Adrenal gland (tissue), 9 donors: ENCODE measurements at regions not wholly inside any gene's neighbourhood (a gene's known extent, or its start where the extent isn't known, plus 50 kb on each side); places are given as distances from the start of the nearest gene placed in this dataset.

ENCODE experiments used
- DNase-seq, 7 donors: peaks; one replicate each; pipeline ENCODE4 v3.0.0-alpha.2; 2019 to 2020
- H3K27ac ChIP-seq, 5 donors: fragments of 200-600 bp; sonication (generic) in 4 of 5; 1 replicate in 3 of 5; 2 replicates in 2 of 5; pipeline versions ENCODE4 v1.5.1 to v1.8.0; 2016 to 2020; ENCODE audit warnings: mild to moderate bottlenecking in 1 of 5
- H3K27me3 ChIP-seq: fragments of 200-600 bp; 2 replicates; pipeline ENCODE4 v1.8.0; 2021
- H3K36me3 ChIP-seq, 2 donors: fragments of 200-600 bp; replicated peaks in 1 of 2; 1 replicate in 1 of 2; 2 replicates in 1 of 2; pipeline versions ENCODE4 v1.5.1 to v1.8.0; 2018 to 2022
- H3K4me1 ChIP-seq, 2 donors: fragments of 200-600 bp; replicated peaks in 1 of 2; 1 replicate in 1 of 2; 2 replicates in 1 of 2; pipeline versions ENCODE4 v1.5.1 to v1.8.0; 2018 to 2021
- H3K4me3 ChIP-seq, 4 donors: fragments of 200-600 bp; sonication (generic) in 3 of 4; one replicate each; pipeline ENCODE4 v1.5.1; 2016 to 2018
- H3K9me3 ChIP-seq, 3 donors: fragments of 200-600 bp; sonication (generic) in 1 of 3; replicated peaks in 1 of 3; 1 replicate in 2 of 3; 2 replicates in 1 of 3; pipeline versions ENCODE4 v1.5.1 to v1.8.0; 2016 to 2021
- POLR2A ChIP-seq, 2 donors: fragments of 450-650 bp; IDR thresholded peaks; one replicate each; pipeline ENCODE4 v1.6.1; 2017; ENCODE audit warnings: antibody characterized with exemption in 2 of 2, mild to moderate bottlenecking in 2 of 2, moderate library complexity in 1 of 2
- WGBS, 4 donors: extraction: QIAGEN DNeasy Blood & Tissue Kit in 2 of 4; methylation state at CpG; one replicate each; pipeline versions ENCODE4 v1.1.5 to v1.1.7; 2013 to 2017; 5-methylcytosine and 5-hydroxymethylcytosine counted together
- intact Hi-C, 2 donors: fragments of 100-400 bp; cut with DNase I; formaldehyde crosslinking; loops; one replicate each; pipeline versions ENCODE4 v1.14.1 to v1.15.0; 2022 to 2023
- TF ChIP-seq, protein P1 (sequence below), 6 experiments: fragments of 450-650 bp in 4 of 6; fragments of 200-600 bp in 2 of 6; sonication (generic) in 1 of 6; IDR thresholded peaks; 1 replicate in 5 of 6; 2 replicates in 1 of 6; pipeline versions ENCODE4 v1.5.1 to v1.8.0; 2016 to 2021; ENCODE audit warnings: antibody characterized with exemption in 6 of 6, mild to moderate bottlenecking in 2 of 6, moderate library complexity in 1 of 6
- donor health status: healthy with polysubstance abuse.
- donor health status: Bipolar disorder and iron deficiency.
- donor health status: DM: yes; HTN: yes; CAD: no.
- donor health status: DM: no; HTN: no; CAD: no.
- donor health status: DM: no; HTN: no; CAD: no.

DNA sequence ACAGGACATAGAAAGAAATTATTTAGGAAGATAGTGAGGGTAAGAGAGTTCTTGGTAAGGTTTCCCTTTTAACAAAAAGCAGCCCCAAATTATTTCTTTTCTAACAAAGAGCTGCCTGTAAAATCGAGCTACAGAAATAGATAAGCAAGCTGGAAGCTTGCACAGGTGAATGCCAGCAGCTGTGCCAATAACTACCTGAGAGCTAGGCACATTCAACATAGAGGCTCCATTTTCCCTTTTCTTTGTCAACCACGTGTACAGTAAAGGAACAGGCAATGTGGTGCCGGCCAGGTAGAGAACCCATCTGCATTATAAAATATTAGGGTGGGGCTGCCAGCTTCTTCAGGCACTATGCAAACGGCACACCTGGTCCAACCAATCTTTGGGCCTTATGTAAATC, 341.6 kb upstream of the JAG1 start:
- no peaks in the 10 kb centered on the region for H3K9me3 ChIP-seq
- no peak for TF ChIP-seq POLR2A (IDR thresholded peaks at IDR 0.05)
- TF ChIP-seq, protein P1, sequence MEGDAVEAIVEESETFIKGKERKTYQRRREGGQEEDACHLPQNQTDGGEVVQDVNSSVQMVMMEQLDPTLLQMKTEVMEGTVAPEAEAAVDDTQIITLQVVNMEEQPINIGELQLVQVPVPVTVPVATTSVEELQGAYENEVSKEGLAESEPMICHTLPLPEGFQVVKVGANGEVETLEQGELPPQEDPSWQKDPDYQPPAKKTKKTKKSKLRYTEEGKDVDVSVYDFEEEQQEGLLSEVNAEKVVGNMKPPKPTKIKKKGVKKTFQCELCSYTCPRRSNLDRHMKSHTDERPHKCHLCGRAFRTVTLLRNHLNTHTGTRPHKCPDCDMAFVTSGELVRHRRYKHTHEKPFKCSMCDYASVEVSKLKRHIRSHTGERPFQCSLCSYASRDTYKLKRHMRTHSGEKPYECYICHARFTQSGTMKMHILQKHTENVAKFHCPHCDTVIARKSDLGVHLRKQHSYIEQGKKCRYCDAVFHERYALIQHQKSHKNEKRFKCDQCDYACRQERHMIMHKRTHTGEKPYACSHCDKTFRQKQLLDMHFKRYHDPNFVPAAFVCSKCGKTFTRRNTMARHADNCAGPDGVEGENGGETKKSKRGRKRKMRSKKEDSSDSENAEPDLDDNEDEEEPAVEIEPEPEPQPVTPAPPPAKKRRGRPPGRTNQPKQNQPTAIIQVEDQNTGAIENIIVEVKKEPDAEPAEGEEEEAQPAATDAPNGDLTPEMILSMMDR (IDR thresholded peaks at IDR 0.05), result no peak
- intact Hi-C loops, result no loop called here
- no peak for DNase-seq
- H3K4me1 ChIP-seq, result no peaks in the 10 kb centered on the region
- no peak overlapping the region for H3K27ac ChIP-seq
- WGBS, 4 donors, result 62 to 77% (median 66%) methylated on average over 4 of the region's 4 CpGs
- H3K36me3 ChIP-seq, result no peaks in the 10 kb centered on the region
- H3K4me3 ChIP-seq, result no peak overlapping the region
- no peaks in the 10 kb centered on the region for H3K27me3 ChIP-seq

DNA sequence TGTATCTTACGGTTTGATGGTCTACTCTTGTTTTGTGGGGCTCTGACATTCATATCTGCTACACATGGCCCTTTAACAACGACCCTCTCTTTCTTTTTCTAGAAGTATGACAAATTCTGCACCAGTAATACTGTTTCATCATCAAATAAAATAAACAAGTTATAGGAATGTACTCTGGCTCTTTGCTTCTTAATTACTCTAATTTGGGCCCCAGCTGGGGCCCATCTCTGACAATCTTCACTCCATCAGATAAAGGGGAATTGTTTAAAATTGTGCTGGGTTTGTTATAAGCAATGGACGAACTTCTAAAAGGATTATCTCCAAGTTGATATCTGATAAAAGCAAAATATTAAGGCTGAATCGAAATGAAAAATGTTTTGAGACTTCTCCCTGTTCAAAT, 343.6 kb upstream of the JAG1 start:
- intact Hi-C loops, result no loop called here

DNA sequence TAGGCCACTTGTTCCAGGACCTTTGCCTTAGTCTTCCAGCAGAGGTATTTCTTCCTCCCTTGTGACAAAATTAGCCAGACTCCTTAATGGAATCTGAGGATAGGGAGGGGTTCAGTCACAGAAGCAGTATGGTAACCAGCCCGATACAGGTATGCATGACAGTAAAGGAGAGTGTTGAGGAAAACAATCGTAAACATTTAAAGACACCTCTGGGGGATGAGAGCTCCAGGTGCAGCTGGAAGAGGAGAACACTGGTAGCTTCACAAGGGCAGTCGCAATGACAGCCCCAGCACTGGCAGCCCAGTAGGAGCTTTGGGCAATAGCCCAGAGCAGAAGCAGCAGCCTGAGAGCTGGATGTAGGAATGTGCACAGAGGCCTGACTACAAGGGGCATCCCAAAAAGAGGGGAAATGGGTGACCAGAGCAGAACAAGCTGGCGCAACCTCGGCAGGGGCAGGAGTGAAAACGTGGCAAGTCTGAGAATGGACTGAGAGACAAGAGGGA, 344.9 kb upstream of the JAG1 start:
- Histone ChIP-seq H3K4me1 (no peaks in the 10 kb centered on the region), H3K36me3 (no peaks in the 10 kb centered on the region), H3K9me3 (no peaks in the 10 kb centered on the region), H3K27ac (no peak overlapping the region), H3K27me3 (no peaks in the 10 kb centered on the region), H3K4me3 (no peak overlapping the region)
- TF ChIP-seq POLR2A (IDR thresholded peaks at IDR 0.05), result no peak
- intact Hi-C loops, result no loop called here
- WGBS, 4 donors, result 76 to 89% (median 87%) methylated on average over 6 of the region's 6 CpGs
- no peak for DNase-seq

More for the DNA sequence above, 343.6 kb upstream of the JAG1 start:
- no peaks in the 10 kb centered on the region for H3K36me3 ChIP-seq
- TF ChIP-seq, protein P1 (IDR thresholded peaks at IDR 0.05), result no peak
- no peak for TF ChIP-seq POLR2A (IDR thresholded peaks at IDR 0.05)
- 47 to 66% (median 55%) methylated on average over 4 of the region's 4 CpGs for WGBS, 4 donors
- no peak overlapping the region for H3K4me3 ChIP-seq
- no peak for DNase-seq
- H3K27ac ChIP-seq, result no peak overlapping the region
- H3K9me3 ChIP-seq, result no peaks in the 10 kb centered on the region
- no peaks in the 10 kb centered on the region for H3K27me3 ChIP-seq
- H3K4me1 ChIP-seq, result no peaks in the 10 kb centered on the region

DNA sequence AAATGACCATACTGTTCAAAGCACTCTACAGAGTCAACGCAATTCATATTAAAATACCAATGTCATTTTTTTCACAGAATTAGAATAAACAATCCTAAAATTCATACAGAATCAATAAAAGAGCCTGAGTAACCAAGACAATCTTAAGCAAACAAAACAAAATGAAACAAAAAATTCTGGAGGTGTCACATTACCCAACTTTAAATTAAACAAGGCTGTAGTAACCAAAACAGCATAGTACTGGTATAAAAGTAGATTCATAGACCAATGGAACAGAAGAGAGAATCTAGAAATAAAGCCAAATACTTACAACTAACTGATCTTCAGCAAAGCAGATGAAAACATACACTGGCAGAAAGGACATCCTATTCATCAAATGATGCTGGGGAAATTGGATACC, 346.9 kb upstream of the JAG1 start:
- H3K27ac ChIP-seq, result no peak overlapping the region
- 88 to 97% (median 90%) methylated on average over 1 of the region's 1 CpG for WGBS, 4 donors

DNA sequence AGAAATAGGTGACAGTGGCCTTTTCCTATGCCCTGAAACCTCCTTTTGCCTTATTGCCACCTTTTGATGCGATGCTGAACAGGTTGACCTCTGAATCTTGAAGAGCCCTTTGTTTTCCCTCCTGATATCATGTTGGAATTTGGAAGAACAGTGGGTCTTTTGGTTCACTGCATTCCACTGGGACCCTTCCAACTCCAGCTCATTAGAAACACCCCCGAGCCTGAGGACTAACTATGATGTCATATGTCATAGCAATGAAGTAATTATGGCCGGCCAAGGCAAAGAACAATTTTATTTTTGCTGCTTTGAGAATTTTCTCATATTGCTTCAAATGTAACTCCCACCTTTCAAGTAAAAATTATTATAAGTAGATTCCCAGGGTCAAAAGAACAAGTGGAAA, 353.4 kb upstream of the JAG1 start:
- TF ChIP-seq POLR2A (IDR thresholded peaks at IDR 0.05), result no peak
- TF ChIP-seq, protein P1 (IDR thresholded peaks at IDR 0.05), result no peak
- Histone ChIP-seq H3K9me3 (no peaks in the 10 kb centered on the region), H3K4me1 (no peaks in the 10 kb centered on the region), H3K27ac (no peak overlapping the region), H3K27me3 (no peaks in the 10 kb centered on the region), H3K4me3 (no peak overlapping the region), H3K36me3 (no peaks in the 10 kb centered on the region)
- 63 to 78% (median 72%) methylated on average over 3 of the region's 3 CpGs for WGBS, 4 donors
- intact Hi-C loops, result no loop called here
- DNase-seq, result no peak

More for the DNA sequence above, 346.9 kb upstream of the JAG1 start:
- no peaks in the 10 kb centered on the region for H3K27me3 ChIP-seq
- no peak for TF ChIP-seq POLR2A (IDR thresholded peaks at IDR 0.05)
- TF ChIP-seq, protein P1 (IDR thresholded peaks at IDR 0.05), result no peak
- DNase-seq, result no peak
- intact Hi-C loops, result no loop called here
- H3K4me1 ChIP-seq, result no peaks in the 10 kb centered on the region
- no peak overlapping the region for H3K4me3 ChIP-seq
- H3K9me3 ChIP-seq, result no peaks in the 10 kb centered on the region
- H3K36me3 ChIP-seq, result no peaks in the 10 kb centered on the region
